ENCODE measurements at regions not wholly inside any gene's neighbourhood (a gene's known extent, or its start where the extent isn't known, plus 50 kb on each side); places are given as distances from the start of the nearest gene placed in this dataset.

DNA sequence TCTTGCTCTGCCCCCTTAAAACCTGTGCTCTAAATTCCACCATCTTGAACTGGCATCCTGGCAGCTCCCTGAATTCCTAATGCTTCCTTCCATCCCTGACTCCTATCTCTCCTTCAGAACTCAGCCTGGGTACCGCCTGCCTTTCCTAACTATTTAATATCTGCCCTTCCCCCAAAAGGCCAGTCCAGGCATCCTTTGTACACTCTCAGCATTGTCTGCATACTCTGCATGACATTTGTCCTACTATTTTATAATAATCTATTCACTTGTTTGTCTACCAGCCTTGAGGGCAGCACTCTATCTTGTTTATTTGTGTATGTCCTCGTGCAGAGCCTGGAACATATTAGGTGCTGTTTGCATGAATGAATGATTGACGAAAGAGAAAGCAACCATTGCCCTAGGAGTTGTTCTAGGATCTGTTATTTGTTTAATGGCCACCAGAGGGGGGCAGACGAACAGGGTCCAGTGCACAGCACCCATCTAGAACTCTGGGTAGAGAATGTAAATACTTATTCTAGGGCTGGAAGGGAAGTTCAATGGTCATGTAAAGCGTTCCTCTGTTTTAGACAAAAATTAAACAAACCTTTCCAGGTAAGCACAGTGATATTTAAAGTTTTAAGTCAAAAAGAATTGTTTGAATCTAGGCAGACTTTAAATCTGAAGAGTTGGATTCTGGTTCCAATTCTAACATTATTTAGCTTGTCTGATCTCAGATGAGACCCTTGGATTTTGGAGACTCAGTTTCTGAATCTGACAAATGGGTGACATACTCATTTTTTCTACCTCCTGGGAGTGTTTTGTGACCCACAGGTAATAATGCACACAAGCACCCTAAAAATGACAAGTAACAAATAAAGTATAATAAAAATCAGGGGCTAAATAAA lies 125.8 kb upstream of the GALNT15 start:
- TF ChIP-seq POLR2AphosphoS5 (IDR thresholded peaks at IDR 0.05) (peak in 1 of 4 donors; percentile 12), POLR2A (IDR thresholded peaks at IDR 0.05) (no peak)
- TF ChIP-seq, protein P1, sequence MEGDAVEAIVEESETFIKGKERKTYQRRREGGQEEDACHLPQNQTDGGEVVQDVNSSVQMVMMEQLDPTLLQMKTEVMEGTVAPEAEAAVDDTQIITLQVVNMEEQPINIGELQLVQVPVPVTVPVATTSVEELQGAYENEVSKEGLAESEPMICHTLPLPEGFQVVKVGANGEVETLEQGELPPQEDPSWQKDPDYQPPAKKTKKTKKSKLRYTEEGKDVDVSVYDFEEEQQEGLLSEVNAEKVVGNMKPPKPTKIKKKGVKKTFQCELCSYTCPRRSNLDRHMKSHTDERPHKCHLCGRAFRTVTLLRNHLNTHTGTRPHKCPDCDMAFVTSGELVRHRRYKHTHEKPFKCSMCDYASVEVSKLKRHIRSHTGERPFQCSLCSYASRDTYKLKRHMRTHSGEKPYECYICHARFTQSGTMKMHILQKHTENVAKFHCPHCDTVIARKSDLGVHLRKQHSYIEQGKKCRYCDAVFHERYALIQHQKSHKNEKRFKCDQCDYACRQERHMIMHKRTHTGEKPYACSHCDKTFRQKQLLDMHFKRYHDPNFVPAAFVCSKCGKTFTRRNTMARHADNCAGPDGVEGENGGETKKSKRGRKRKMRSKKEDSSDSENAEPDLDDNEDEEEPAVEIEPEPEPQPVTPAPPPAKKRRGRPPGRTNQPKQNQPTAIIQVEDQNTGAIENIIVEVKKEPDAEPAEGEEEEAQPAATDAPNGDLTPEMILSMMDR (IDR thresholded peaks at IDR 0.05) = peak; percentile 74 to 86 (median 76)
